ENCODE measurements at regions not wholly inside any gene's neighbourhood (a gene's known extent, or its start where the extent isn't known, plus 50 kb on each side); places are given as distances from the start of the nearest gene placed in this dataset.

DNA sequence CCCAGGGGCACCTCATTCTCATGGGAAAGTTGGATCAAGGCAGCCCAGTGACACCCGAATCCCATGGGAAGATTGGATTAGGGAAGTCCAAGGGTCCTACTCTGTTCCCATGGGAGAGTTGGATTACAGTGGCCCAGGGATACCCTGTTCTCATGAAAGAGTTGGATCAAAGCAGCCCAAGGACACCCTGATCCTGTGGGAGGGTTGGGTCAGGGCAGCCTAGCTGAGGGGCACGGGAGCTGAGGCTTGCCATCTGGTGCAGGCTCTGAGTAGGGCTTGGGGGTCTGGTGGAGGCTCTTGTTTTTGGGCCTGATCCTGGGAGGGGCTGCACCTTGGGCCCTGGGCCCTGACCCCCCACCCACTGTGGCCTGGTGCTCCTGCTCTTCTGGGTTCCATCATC is 87.1 kb downstream of the ACKR3 start:
- DNase-seq, result no peak

DNA sequence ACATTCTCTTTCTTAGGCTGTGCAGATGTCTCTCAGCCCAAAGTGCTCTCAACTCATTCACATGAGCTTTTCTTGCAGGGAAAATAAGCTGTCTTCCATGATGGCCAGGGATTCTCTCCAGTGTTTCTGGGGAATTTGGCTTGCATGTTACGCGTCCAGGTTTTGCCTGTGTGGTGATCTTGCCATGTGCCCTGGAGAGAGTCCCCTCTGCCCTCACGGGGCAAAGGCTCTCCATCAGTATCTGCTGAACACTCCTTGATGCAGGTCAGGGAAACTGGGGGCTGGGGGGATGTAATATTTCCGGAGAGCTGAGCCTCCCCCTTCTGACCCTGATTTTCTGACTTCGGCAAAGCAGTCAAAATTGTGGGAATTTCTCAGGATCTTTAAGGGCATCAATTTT is 87.6 kb downstream of the ACKR3 start:
- DNase-seq, result no peak

GRCh38 chr2:236657801-236658200 is 88.2 kb downstream of the ACKR3 start:
- no peak for DNase-seq

DNA sequence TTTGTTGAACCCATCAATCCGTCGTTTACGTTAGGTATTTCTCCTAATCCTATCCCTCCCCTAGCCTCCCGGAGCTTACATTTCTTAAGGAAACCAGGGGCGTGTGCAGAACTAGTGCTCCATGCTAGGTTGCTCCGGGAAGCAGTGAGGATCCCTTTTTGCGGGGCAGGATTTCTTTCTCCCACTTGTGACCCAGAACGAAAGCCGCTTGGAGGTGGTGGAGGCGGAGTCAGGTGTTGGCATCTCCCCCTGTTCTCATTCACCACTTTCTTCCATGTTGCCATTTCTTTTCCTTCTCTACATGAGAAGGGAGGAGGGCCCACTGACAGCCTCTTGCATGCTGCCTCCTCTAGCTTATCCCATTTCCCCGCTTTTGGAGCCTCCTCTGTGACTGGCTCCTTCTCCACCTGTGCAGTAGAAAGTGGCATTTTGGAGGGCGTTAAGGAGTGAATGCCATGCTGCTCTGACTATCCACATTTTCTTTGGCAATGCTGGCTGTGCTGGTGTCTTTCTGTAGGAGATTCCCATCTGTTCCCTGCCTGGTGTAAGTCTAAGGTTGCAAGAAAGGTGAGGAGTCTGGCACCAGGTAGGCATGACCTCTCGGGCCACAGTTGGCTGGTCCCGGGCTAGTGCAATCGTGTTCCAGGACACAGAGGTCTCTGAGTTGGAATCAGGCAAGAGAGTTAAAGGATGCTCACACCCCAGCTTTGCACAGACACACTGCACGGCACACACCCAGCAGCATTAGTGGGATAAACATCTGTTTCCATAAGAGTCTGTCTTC is 89.5 kb downstream of the ACKR3 start:
- no peak for DNase-seq

DNA sequence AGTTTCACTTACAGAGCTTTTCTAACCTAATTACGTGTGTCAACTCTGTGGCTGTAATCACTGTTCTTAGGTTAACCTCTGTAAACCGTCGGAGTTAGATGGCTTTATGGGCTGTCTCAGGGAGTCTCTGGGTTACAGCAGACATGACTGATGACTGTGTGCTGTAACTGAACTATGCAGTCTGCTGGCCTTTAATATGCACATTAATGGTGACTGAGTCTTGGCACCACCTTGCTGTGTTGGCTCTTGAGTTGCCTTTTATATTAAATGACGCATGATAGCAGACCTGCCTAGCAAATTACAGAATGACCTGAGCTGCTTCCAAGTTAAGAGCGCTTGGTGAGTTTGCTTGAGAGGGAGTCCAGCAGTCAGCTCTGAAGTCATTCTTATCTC is 90.1 kb downstream of the ACKR3 start:
- DNase-seq, result no peak

DNA sequence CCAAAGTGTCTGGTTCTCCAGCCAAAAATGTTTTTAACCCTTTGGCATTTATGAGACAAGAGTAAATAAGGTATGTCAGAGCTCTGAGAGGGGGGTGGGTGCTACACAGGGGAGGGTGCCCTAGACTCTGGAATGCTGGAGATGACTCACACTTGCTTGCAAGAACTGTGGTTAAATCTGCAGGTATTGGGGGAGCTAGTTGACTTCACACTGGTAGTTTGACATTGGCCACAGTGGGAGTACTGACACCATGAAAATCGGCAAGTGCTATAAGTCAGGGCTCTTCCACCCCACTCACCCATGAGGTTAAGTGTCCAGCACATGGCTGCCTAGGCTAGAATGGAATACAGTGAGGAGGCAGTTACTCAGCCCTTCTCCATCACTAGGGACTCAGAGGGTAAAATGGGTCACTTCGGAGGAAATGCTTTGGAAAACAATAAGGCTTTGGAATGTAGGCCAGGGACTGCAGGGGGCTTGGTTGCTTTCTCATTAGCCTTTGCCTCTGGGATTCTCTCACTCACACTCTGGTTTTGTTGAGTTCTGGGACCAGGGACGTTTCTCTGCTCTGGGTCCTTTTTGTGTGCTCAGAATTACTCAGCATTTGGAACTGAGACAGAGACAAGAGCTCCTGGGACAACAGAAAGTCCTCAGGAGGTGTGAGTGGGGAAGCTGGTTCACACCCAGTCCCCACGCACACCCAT is 91.6 kb downstream of the ACKR3 start:
- DNase-seq, result no peak

GRCh38 chr2:236661762-236662110 is 92.1 kb downstream of the ACKR3 start:
- DNase-seq, result no peak

DNA sequence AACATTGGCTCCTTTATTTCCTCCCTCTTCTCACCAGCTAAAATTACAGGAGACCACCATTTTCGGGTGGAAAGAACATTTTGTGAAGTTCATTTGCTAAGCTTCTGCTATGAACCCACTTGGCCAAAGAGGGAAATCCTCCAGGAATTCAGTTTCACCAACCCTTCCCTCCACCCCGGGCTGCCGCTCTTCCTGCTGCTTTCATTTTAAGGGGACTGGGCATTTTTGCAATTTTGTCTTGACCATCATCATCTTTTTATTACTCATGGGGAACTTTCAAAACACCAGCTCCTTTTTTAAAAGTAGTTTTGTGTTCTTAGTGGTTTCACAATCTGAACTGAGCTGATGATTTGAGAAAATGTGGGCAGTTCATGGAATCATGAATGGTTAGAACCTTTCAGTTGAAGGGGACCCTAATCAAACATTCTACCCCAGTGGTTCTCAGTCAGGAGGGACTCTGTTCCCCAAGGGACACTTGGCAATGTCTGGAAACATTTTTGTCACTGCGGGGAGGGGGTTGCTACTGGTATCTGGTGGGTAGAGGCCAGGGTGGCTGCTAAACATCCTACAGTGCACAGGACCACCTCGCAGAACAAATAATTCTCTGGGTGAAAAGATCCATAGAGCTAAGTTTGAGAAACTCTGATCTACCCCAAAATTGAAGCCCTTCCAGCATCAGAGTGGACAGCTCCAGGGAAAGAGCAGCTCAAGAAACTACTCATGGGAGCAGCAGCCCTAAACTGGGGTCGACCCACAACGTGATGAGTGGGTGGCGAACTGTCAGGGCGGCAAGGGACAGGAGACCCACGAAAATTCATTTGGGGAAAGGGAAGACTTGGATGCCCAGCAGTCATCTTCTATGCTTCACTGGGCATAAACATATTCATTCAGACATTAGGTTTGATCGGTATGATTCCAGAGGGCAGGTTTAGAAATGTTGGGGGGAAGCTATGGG is 92.9 kb downstream of the ACKR3 start:
- no peak for DNase-seq

GRCh38 chr2:236663287-236664101 is 93.9 kb downstream of the ACKR3 start:
- DNase-seq, result no peak

DNA sequence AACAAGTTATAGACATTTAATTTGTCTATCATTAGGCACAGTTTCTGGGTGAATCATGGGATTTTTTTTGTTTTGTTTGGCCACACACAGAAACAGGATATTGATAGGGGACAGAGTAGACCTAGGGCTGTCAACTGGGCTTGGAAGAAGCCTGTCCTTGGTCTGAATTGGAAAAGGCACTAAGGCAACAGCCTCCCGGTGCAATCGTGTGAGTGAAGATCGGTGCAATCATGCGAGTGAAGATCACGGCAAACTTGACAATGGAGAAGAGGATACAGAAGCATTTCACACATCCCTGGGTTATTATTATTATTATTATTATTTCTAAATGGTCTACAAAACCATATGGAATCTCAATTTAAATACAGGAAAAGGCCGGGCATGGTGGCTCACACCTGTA is 94.5 kb downstream of the ACKR3 start:
- DNase-seq, result no peak

DNA sequence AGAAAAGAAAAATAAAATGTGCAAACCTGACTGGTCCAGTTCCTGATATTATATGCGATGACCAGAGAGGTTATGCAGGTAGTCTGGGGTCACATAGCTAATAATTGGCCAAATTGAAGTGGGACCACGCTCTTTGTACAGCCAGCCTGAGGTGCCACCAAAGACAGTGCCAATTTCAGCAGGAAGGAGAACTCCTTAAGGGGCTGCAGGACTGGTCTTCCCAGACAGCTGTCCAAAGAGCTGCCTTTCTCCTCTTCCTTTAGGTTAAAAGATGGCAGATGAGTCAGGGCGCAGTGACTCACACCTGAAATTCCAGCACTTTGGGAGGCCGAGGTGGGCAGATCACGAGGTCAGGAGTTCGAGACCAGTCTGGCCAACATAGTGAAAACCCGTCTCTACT is 95.5 kb downstream of the ACKR3 start:
- DNase-seq, result no peak

DNA sequence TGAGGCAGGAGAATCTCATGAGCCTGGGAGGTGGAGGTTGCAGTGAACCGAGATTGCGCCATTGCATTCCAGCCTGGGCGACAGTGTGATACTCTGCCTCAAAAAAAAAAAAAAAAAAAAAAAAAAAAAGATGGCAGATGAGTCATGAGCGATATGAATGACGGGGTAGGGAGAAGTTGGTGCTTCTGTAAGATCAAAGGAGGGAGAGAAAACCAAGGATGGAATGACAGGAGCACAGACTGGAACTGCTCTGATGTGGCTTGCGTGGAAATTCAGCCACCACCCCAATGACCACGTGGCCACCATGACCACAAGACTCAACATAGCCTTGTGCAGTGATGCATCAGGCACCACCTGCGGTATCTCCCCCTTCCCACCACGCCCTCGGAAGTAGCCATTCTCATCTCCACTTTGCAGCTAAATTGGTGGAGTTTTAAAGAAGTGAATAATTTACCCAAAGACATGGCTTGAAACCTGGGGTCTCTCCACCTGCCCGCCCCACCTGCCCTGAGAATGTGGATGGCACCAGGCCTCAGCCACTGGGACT is 96.0 kb downstream of the ACKR3 start:
- DNase-seq, result no peak

DNA sequence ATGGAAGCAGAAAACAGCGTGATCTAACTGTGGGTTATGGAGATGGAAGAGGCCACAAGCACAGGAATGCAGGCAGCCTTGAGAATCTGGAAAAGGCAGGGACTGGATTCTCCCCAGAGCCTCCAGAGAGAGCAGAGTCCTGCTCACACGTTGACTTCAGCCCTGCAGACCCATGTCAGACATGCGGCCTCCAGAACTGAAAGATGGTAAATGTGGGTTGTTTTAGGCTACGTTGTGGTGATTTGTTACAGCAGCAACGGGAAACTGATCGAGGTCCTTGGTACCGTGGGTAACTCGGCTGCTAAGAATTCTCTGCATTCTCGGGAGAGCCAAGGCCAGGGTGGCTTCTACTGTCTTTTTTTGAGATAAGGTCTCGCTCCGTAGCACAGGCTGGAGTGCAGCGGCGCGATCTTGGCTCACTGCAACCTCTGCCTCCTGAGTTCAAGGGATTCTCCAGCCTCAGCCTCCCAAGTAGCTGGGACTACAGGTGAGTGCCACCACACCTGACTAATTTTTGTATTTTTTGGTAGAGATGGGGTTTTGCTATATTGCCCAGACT is 97.1 kb downstream of the ACKR3 start:
- DNase-seq, result peak; percentile 24

DNA sequence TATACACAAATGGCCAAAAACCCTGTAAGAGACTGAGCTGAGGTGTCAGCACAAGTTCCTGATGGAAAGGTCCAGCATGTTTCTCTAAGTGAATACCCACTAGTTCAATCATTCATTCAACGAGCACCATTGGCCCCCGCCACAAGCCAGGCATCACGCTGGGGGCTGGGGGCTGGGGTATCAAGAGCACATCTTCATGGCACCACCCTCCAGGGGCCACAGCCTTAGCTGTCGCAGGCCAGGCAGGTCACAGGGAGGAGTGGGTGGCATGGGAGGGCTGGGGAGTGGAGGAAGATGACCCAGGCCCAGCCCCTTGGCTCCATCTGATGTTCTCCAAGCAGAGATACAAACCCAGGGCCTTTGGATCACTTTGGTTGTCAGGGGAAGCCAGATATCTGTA is 97.9 kb downstream of the ACKR3 start:
- peak; percentile 22 for DNase-seq

DNA sequence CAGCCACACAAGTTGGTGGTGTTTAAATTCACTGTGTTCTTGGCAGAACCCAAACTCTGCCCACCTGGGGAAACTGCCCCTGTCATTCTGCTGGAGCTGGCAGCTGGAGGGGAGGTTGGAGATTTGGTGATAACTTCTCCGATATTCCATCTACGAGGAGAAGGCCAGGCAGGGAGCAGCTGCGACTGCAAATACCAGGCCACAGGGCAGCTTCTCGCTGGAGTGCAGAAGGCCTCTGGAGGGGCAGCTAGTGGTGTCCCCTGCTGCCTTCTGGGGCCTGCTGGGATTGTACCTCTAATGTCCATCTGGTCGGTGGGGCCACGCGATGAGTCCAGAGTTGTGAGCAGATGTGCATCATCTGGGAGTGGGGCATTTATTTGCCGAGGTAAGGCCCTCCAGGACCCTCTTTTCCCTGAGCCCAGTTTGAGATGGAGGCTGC is 98.9 kb downstream of the ACKR3 start:
- peak; percentile 47 for DNase-seq

- DNase-seq, result peak; percentile 54
These were observed 100.6 kb downstream of the ACKR3 start for GRCh38 chr2:236670235-236670620.

DNA sequence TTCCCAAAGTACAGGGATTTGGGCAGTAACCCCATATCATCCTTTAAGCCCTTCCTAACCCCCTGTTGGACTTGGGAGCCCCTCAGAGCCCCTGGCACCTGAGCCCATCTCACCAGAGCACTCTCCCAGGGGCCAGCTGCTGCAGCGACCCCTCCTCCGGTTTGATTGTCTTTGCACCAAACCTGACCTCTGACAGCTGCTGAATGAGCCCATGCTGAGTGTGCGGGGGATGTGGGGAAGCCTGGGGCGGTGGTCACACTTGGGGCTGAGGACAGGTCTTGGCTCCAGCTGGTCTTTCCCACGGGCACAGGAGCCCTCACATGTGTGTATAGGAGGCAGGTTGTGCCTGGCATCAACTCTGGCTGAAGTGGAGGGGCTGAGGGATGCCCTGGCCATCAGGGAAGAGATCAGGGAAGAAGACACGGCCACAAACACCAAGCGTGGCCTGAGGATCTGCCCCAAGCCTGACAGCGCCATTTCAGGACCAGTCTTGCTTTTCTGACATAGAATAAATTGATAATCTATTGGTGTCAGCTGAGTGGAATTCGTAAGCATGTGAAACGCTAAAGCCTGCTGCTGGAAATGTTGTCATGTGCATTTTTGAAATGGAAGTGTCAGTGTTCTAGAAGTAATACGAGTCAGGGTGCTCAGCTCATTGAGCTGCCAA is 102.4 kb downstream of the ACKR3 start:
- DNase-seq, result no peak

DNA sequence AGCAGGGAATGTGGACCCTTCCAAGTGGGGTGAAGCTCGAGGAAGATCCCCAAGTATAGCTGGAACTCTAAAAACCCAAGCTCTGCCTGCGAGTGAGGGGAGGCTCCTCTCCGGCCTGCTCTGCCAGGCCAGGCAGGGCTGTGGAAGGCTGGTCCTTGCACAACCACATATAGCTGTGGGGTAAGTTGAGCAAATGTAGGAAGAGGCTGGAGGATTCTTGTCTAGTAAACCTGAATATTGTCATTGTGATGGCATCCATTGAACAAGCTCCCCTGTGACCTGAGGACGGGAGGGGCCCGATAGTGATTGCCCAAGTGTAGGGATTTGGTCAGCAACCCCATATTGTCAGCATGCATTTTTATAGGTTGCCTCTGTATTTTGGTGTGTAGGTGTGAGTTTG is 103.0 kb downstream of the ACKR3 start:
- DNase-seq, result no peak

DNA sequence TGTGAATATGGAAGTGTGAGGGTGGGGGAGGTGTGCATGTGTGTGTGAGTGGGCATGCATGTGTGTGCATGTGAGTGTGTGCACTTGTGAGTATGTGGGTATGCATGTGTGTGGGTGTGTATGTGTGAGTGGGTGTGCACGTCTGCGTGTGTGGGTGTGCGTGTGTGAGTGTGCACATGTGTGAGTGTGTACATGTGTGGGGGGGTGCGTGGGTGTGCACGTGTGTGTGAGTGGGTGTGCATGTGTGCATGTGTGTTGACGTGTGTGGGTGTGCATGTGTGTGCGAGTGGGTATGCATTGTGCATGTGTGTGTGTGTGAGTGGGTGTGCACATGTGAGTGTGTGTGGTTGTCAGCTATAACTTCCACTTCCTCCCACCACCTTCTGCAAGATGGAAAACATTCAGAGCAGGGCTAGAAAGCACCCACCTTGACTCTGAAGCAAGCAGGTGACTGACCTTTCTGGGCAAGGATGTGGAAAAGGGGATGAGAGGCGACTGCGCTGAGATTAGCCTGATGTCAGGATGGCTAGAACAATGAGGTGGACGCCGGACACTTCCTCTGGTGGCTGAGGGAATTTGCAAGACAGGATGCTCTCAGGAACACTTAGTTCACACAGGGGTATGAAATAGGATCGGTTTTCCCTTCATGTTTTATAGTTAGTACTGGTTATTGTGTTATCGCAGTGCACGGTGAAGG is 103.6 kb downstream of the ACKR3 start:
- DNase-seq, result no peak

GRCh38 chr2:236673823-236674185 is 104.2 kb downstream of the ACKR3 start:
- DNase-seq, result no peak

DNA sequence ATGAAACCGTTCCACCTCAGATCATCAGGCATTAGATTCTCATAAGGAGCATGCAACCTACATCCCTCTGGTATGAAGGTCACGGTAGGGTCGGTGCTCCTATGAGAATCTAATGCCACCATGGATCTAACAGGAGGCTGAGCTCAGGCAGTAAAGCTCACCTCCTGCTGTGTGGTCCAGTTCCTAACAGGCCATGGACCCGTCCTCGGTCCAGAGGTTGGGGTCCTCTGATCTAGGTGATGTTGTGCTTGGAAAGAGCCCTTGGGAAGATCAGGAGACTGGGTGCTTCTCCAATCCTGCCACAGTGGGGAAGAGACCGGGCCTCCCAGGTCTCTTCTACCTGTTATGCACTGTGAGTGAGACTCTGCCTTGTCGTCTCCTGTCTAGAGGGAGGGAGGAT is 104.6 kb downstream of the ACKR3 start:
- peak; percentile 25 for DNase-seq

Data from activated effector memory CD4-positive, alpha-beta T cell treated with anti-CD3 and anti-CD28 coated beads, Interleukin-2, amount 50 U/mL, for 16 hours (primary cell).